Activated CD8-positive, alpha-beta memory T cell treated with anti-CD3 and anti-CD28 coated beads, Interleukin-2, amount 50 U/mL, for 48 hours (primary cell): ENCODE measurements at regions not wholly inside any gene's neighbourhood (a gene's known extent, or its start where the extent isn't known, plus 50 kb on each side); places are given as distances from the start of the nearest gene placed in this dataset.
"Not testable (repeated sequence)": the region's sequence is repeated elsewhere in the genome, so short reads cannot be mapped to it uniquely, and the experiment has no call there.

Source experiments
- DNase-seq: peaks from one replicate; pipeline ENCODE4 v3.0.0-alpha.2; 2020

DNA sequence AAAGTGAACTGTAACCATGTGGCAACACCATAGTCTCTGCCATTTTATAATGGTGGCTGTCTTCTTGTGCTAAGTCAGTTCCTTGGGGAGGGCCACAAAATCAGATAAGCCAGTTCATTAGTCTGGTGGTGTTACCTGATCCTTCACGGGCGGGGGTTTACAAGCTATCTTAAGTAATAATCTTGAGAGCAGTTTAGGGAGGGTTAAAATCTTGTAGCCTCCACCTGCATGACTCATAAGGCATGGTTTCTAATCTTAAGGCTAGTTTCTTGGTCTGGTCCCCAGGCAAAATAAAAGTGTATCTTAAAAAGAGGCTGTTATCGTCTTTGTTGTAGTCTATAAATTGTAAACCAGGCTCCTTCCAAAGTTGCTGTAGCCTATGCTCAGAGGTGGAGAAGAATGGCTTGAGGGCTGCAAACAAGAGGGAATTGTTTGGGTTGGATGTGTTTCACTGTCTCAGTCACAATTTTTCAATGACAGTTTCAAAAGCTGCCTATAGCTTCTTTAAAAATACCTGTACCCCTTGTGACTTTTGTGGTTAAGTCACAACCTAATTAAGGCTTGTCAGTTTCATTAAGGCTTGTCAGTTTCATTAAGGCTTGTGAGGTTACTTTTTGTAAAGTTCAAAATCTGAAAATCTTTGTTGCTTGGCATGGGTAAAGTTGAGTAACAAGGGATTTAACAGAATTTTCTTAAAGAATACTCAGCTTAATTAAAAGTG lies 135.7 kb downstream of the RPS4Y2 start:
- no peak for DNase-seq

DNA sequence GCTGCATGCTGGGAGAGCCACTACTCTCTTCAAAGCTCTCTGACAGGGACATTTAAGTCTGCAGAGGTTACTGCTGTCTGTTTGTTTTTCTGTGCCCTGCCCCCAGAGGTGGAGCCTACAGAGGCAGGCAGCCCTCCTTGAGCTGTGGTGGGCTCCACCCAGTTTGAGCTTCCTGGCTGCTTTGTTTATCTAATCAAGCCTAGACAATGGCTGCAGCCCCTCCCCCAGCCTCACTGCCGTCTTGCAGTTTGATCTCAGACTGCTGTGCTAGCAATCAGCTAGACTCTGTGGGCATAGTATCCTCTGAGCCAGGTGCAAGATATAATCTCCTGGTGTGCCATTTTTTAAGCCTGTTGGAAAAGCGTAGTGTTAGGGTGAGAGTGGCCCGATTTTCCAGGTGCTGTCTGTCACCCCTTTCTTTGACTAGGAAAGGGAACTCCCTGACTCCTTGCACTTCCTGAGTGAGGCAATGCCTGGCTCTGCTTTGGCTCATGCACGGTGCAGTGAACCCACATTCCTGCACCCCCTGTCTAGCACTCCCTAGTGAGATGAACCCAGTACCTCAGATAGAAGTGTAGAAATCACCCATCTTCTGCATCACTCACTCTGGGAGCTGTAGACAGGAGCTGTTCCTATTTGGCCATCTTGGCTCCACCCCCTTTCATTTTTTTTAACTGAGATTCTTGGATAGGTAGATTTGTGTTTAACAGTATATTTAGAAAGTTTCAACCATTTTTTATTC lies 169.6 kb downstream of the RPS4Y2 start:
- DNase-seq: not testable (repeated sequence)

DNA sequence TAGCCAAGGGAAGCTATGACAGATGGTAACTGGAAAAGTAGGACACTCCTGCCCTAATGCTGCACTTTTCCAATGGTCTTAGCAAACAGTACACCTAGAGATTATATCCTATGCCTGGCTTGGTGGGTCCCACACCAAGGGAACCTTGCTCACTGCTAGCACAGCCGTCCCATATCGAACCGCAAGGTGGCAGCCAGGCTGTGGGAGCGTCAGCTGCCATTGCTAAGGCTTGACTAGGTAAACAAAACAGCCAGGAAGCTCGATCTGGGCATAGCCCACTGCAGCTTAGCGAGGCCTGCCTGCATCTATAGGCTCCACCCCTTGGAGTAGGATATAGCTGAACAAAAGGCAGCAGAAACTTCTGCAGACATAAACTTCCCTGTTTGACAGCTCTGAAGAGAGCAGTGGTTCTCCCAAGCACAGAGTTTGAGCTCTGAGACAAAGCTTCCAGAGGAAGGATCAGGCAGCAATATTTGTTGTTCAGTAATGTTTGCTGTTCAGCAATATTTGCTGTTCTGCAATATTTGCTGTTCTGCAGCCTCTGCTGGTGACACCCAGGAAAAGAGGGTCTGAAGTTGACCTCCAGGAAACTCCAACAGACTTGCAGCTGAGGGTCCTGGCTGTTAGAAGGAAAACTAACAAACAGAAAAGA lies 173.9 kb downstream of the RPS4Y2 start:
- DNase-seq: no peak

DNA sequence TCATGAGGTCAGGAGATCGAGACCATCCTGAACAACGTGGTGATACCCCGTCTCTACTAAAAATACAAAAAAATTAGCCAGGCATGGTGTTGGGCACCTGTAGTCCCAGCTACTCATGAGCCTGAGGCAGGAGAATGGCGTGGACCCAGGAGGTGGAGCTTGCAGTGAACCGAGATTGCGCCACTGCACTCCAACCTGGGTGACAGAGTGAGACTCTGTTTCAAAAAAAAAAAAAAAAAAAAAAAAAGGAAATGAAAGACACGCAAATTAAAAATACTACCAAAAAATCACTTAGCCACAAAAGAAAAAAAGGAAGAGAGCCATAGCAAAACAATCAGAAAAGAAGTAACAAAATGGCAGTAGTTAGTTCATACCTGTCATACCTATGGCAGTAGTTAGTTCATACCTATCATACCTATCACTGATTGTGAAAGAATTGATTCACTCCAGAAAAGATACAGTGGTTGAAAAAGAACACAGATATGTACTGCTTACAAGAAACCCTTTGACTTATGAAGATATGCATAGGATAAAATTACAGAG lies 180.9 kb downstream of the RPS4Y2 start:
- DNase-seq: not testable (repeated sequence)

DNA sequence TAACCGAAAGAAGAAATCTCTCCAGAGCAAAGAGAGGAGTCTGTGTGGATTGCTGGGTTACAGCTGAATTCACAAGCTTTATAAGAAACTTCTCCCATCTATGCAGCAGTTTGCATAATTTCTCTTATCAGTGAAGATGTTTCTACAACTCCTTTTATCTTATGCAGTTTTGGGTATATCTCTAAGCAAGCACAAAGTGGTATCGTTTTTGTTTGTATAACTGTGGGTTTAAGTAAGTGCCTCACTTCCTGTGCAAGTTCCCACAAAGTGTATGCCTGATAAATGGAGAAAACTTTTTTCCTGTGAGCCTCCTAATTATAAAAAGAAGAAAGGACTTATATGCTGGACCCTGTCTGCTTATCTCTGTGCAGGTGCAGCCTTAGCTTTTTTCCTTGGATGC lies 205.6 kb downstream of the RPS4Y2 start:
- DNase-seq: no peak

DNA sequence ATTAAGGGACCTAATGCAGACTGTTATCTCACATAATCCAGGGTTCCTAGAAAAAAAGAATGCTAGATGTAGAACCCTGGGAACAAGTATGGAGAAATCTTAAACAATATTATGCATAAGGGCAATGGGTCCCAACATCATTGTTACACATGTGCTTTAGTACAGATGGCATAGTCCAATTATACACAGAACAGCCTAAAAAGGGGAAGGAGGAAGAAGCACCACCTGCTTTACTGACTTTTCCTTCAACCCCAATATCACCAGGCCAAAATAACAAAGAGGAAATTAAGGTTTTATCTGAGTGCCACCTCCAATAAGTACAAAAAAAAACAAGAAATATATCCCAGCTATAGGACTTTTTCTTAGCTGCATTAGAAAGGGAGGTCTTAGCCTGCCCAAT lies 211.9 kb downstream of the RPS4Y2 start:
- no peak for DNase-seq

DNA sequence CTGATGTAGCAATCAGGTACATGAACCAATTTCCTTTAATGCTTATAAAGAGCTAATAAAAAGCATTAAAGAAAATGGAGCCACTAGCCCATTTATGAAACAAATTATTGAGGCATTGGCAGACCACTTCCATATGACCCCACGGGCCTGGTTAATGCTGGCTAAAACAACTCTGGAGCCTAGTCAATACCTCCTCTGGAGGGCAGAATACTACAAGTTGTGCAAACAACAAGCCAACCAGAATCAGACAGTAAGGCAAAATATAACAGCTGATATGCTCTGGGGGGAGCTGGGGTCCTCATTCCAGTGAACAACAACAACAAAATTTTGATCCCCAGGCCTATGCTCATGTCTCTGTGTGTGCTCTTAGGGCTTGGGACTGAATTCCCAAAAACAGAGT lies 212.3 kb downstream of the RPS4Y2 start:
- no peak for DNase-seq

DNA sequence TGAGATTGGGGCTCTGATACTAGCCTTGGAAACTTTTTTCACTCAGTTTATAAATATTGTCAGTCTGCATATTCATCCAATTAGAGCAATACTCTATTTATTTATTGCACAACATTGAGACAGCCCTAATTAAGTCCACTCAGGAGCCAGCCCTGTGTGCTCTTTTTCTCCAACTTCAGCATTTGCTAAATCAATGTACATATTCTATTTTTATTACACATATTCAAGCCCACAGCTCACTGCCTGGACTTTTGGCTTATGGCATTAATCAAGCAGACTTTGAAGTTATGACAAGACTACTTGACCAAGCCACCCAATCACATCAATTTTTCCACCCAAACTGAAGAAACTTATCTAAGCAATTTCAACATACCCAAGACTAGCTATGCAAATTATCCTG lies 215.5 kb downstream of the RPS4Y2 start:
- no peak for DNase-seq

DNA sequence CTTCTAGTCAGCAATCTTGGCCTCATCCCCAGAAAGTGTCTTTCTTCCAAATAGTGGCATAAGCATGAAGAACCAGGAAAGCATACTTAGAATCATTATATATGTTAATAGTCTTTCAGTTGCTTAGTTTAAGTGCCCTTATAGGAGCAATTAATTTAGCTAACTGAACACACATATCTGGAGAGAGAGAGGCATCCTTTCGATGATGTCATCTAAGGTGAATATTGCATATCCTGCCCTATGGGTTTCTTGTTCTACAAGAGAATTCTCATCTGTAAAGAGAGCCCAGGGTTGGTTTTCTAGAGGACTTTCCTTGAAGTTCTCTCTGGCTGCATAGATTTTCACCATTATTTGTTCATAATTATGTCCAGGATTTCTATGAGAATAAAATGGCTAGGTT lies 230.1 kb downstream of the RPS4Y2 start:
- no peak for DNase-seq

DNA sequence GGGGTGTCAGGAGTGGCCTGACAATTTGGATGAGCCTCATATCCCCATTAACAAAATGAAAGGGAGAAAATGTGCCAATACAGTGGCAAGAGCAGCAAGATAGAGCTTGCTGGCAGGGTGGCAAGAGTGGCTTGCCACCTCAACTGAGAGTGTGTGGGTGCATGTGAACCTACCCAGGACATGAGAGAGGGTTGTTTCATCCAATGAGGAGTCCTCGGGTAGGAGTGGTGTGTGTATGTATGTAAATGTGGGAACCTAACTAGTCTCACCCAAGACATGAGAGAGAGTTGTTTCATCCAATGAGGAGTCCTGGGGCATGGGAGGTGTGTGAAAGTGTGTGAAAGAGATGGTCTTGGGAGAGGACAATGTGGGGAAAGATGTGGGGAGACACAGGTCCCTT lies 234.2 kb downstream of the RPS4Y2 start:
- DNase-seq: no peak

DNA sequence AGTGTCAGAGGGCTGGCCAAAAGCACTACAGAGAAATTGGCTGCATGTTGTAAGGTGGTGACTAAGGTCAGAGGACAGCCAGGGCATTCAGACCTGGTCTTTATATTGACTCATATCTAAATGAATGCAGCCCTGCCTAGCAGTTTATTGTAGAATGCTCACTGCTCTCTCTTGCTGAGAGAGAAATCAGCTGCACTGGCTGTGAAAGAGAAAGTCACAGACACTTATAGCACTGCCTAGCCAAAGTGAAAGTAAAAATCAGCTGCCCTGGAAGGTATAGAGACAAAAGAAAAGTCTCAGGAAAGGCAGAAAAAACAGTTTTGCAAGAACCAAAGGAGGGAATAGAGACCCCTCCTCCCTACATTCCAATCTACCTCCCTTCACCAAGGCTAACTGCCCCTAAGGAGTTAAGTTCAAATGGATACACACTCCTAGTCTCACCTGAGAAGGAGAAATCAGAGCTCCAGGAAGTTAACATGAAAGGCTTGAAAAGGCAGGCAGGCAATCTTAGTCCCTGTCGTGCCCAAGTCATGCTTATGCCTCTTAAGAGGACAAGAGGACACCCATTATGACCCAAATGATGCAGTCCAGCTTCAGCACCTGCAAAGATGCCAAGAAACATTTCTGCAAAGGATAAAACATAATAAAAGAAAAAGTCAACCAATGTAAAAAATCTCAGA lies 235.1 kb downstream of the RPS4Y2 start:
- no peak for DNase-seq

DNA sequence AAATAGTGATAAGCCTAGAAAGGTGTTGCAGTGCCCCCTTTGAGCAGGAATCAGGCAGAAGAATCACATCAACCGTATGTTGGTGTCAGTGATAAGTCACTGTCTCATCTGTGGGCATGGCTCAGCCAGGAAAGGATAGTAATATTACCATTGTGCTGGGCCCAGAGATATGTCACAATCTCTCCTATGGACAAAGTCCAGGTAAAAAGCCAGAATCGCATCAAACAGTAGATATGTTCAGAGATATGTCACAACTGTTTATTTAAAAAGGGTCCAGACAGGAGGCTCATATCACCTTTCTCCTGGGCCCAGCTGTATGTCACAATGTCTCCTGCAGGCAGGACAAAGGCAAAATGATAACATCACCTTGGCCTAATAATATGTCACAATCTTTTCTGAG lies 241.4 kb downstream of the RPS4Y2 start:
- no peak for DNase-seq

DNA sequence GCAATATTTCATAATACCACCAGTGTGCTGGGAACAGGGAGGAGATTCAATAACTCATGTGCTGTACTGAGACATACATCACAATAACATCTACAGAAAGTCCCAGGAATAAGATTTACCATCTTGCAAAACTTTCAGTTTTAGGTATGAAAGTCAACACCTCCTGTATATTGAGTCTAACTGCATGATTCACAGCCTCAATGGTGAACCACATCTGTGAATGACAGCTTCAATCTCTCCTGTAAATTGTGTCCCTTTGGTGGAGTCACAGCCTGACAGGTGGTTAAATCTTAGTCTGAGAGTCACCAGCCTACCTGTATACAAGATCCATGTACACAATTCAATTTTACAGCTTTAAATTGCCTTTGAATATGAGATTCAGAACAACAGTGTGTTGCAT lies 242.1 kb downstream of the RPS4Y2 start:
- no peak for DNase-seq

DNA sequence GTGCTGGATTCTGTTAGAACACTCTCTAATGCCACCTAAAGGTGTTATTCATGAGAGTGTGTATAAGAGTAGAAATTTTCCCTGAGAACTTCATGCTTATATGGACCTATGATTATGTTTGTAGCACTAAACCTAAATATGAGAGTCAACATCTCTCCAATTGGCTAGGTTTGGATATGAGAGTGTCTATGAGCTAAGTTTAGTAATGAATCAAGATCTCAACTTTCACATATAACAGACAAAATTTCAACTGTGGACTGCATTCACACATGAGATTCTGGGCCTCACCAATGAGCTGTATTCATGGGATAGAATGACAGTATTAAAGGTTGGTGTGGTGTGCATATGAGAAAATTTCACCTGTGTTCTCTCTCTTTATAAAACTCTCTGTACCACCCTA lies 242.6 kb downstream of the RPS4Y2 start:
- no peak for DNase-seq

DNA sequence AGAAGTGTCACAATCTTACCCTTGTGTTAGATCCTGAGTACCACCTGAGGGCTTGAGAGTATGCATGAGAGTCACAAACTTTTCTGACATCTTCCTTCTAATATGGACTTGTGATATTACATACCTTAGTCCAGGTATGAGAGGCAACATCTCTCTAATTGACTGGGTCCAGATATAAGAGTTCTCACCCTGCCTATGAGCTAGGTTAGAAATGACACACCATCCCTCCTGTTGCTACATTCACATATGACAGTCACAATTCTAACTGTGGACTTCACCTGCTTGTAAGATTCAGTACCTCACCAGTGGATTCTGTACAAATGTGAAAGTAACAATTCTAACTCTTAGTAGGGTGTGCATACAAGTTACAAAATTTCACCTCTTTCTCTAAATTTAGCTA lies 245.2 kb downstream of the RPS4Y2 start:
- no peak for DNase-seq

DNA sequence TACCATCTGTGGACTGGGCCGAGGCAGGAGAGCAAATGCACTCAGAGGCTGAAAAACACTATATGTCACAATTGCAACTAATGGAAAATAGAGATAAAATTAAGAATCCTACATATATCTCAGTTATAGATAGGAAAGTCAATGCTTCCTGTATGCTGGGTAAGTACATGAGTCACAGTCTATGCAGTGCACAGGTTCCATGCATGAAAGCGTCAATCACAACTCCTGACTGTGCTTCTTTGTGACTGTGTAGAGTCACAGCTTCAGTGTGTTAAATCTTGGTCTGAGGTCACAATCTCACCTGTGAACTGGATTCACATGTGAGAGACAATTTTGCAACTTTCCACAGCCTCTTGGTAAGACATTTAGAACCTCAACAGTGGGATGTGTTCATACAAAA lies 247.2 kb downstream of the RPS4Y2 start:
- DNase-seq: no peak

DNA sequence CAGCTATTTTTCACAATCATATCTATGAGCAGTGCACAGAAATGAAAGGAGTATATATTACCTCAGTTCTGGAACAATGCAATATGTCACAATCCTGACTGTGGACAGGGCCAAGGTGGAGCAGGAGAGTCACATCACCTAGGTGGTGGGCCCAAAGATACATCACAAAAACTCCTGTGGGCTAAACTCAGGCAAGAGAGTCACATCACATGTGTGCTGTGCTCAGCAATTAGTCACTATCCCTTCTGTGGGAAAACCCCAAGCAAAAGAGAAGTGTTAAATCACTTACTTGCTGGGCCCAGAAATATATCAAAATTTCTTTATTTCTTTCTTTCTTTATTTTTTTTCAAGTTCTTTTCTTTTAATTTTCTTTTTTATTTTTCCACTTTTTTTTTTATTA lies 249.6 kb downstream of the RPS4Y2 start:
- no peak for DNase-seq

DNA sequence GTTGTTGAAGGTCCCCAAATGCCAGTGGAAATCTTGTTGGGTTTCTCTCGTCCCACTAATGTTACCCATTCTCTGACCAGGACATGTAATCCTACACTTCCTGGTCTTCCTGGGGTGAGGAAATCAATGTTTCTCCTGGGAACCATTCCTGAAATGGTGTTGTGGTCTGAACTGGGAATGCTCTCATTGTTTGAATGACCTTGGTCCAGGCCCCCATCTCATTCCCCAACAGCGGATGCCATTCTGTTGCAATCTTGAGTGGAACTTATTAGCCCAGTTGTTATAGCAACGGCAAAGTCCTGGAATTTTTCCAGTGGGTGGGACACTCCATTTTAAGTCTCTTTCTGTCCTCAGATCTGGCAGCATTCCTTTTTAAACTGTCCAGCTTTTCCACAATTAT lies 265.9 kb downstream of the RPS4Y2 start:
- DNase-seq: no peak

DNA sequence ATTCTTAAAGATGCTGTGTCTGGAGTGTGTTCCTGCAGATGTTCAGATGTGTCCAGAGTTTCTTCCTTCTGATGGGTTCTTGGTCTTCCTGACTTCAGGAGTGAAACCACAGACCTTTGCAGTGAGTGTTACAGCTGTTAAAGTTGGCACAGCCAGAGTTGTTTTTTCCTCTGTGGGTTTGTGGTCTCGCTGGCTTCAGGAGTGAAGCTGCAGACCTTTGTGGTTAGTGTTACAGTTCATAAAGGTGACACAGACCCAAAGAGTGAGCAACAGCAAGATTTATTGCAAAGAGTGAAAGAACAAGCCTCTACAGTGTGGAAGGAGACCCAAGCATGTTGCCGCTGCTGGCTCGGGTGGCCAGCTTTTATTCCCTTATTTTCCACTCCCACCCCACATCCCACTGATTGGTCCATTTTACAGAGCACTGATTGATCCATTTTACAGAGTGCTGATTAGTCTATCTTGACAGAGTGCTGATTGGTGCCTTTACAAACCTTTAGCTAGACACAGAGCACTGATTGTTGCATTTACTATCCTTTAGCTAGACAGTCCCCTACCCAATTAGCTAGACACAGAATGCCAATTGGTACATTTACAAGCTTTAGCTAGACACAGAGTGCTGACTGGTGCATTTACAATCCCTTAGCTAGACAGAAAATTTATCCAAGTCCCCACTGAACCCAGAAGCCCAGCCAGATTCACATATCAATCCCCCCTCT lies 266.6 kb downstream of the RPS4Y2 start:
- DNase-seq: no peak

DNA sequence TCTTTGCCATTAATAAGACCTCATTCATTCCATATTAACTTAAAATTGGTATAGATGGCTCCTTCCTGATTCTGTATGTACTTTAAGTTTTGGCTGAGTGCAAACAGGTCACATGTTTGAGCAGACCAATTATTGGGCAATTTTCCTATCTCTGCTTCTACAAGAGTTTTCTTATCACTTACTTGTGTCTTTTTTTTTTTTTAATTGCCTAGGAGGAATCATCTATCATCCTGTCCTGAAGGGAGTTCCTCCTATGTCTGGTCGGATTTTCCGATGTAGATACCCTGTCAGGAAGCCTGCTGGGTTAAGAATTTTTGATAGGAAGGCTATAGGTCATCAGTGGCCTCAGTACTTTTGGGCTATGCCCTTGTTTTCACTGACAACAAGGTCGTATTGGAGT lies 268.0 kb downstream of the RPS4Y2 start:
- DNase-seq: no peak

DNA sequence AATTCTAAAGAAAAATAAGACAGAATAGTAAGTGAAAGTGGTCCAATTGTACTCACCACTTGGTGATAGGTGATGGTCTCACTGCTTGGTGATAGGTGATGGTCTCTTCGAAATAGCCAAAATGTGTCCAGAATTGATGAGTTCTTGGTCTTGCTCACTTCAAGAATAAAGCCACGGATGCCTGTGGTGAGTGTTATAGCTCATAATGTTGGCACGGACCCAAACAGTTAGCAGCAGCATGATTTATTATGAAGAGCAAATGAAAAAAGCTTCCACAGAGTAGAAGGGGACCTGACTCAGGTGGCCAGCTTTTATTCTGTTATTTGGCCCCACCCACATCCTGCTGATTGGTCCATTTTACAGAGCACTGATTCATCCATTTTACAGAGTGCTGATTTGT lies 272.6 kb downstream of the RPS4Y2 start:
- no peak for DNase-seq

DNA sequence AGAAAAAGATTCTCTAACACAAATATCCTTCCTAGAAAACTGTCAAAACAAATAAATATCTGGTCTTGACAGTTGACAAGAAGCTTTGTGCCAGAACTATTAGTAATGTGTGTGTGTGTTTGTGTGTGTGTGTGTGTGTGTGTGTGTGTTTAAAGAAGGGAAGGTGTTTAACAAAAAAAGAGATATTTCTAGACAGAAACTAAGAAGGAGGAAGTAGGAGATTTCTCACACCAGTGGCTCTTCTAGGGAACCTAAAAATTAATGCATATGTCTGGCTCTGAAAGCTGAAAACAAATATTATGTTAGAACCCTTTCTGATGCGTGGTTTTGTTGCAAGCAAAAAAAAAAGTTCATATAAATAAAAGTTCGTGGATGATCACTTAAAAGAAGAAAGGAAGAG lies 277.5 kb downstream of the RPS4Y2 start:
- no peak for DNase-seq
